HCT116 (cell line): ENCODE measurements at regions not wholly inside any gene's neighbourhood (a gene's known extent, or its start where the extent isn't known, plus 50 kb on each side); places are given as distances from the start of the nearest gene placed in this dataset.

Source experiments
- ATAC-seq: fragments of 200-7000 bp; cut with Tn5 transposase; 2 replicates; pipeline ENCODE4 v1.9.1; 2020; ENCODE audit warnings: mild to moderate bottlenecking, moderate library complexity
- BruUV-seq: library from RNA; stranded (reverse); fragments of 400-500 nt; replicated peaks from 2 replicates; lab custom pipeline; 2021; lab: Mats Ljungman, UMichigan
- CTCF ChIA-PET: fragments of 300-600 bp; sonication (Branson Sonifier 250); formaldehyde crosslinking; loops from one replicate; lab custom pipeline; 2021; ENCODE audit warnings: antibody characterized with exemption; lab: Charles Lee
- POLR2A ChIA-PET: fragments of 300-600, 350-600 bp; sonication (Branson Sonifier 250); formaldehyde crosslinking; loops from one replicate; lab custom pipeline; 2021; ENCODE audit warnings: antibody characterized with exemption; lab: Charles Lee
- RAD21 ChIA-PET, 2 experiments: fragments of 300-600 bp; sonication (Branson Sonifier 250); formaldehyde crosslinking; loops; one replicate each; lab custom pipeline; 2023; ENCODE audit warnings: low total read pairs in 2 of 2; ENCODE audit not compliant: uncharacterized antibody in 2 of 2, unreplicated experiment in 2 of 2, low non-redundant PET in 1 of 2; lab: Charles Lee
- DNase-seq: peaks from one replicate; pipeline ENCODE4 v3.0.0-alpha.2; 2010; ENCODE audit warnings: low read depth, low spot score
- H2AFZ ChIP-seq: fragments of 200-600 bp; shearing (Covaris generic), sonication (generic); 2 replicates; pipeline ENCODE4 v1.6.1; 2017; ENCODE audit warnings: low read depth, mixed run types, mixed read lengths, antibody characterized with exemption, low read length; ENCODE audit not compliant: poor library complexity, severe bottlenecking
- H3K27ac ChIP-seq: 2 replicates; pipeline ENCODE4 v1.5.1; 2012; ENCODE audit warnings: low read depth, low read length
- H3K27me3 ChIP-seq: fragments of 200-600 bp; sonication (generic); 2 replicates; pipeline ENCODE4 v1.6.1; 2016; ENCODE audit warnings: mixed run types, low read length, mixed read lengths; ENCODE audit not compliant: insufficient read depth
- H3K36me3 ChIP-seq, 2 experiments: fragments of 200-500 bp in 1 of 2; fragments of 200-600 bp in 1 of 2; sonication (Bioruptor generic) in 1 of 2; sonication (generic) in 1 of 2; 2 replicates each; pipeline versions ENCODE4 v1.5.1 to v1.6.1; 2014 to 2016; ENCODE audit warnings: low read length in 2 of 2, inconsistent platforms in 1 of 2, mixed read lengths in 1 of 2, mixed run types in 1 of 2; ENCODE audit not compliant: insufficient read depth in 2 of 2, control insufficient read depth in 1 of 2
- H3K4me1 ChIP-seq, 2 experiments: fragments of 200-600 bp in 1 of 2; sonication (generic) in 1 of 2; 2 replicates each; pipeline versions ENCODE4 v1.5.1 to v1.6.1; 2012 to 2017; ENCODE audit warnings: low read length in 2 of 2, inconsistent platforms in 1 of 2, mild to moderate bottlenecking in 1 of 2, mixed read lengths in 1 of 2, mixed run types in 1 of 2, moderate library complexity in 1 of 2; ENCODE audit not compliant: insufficient read depth in 2 of 2, control insufficient read depth in 1 of 2
- H3K4me2 ChIP-seq: fragments of 200-600 bp; sonication (generic); 2 replicates; pipeline ENCODE4 v1.6.1; 2017; ENCODE audit warnings: mixed run types, low read length, mixed read lengths
- H3K4me3 ChIP-seq, 2 experiments: fragments of 200-600 bp in 1 of 2; sonication (generic) in 1 of 2; replicated peaks in 1 of 2; 2 replicates each; pipeline ENCODE4 v1.5.1; 2011 to 2016; ENCODE audit warnings: low read length in 2 of 2, control low read depth in 1 of 2, low read depth in 1 of 2, mild to moderate bottlenecking in 1 of 2, mixed read lengths in 1 of 2, mixed run types in 1 of 2
- H3K79me2 ChIP-seq: fragments of 200-600 bp; sonication (generic); 2 replicates; pipeline ENCODE4 v1.6.1; 2017; ENCODE audit warnings: mild to moderate bottlenecking, mixed run types, low read length, moderate library complexity, mixed read lengths; ENCODE audit not compliant: insufficient read depth
- H3K9ac ChIP-seq: fragments of 200-600 bp; sonication (generic); 2 replicates; pipeline ENCODE4 v1.6.1; 2016; ENCODE audit warnings: low read length, mixed read lengths
- H3K9me2 ChIP-seq: fragments of 200-600 bp; sonication (generic), shearing (Covaris generic); 2 replicates; pipeline ENCODE4 v1.6.1; 2017; ENCODE audit warnings: mixed run types, mild to moderate bottlenecking, moderate library complexity; ENCODE audit not compliant: insufficient read depth
- H3K9me3 ChIP-seq, 2 experiments: fragments of 200-500 bp in 1 of 2; fragments of 200-600 bp in 1 of 2; sonication (Bioruptor generic) in 1 of 2; sonication (generic) in 1 of 2; 2 replicates each; pipeline ENCODE4 v1.6.1; 2014 to 2017; ENCODE audit warnings: low read length in 2 of 2, mixed read lengths in 2 of 2, inconsistent platforms in 1 of 2, low read depth in 1 of 2, mild to moderate bottlenecking in 1 of 2, mixed run types in 1 of 2, moderate library complexity in 1 of 2; ENCODE audit not compliant: control insufficient read depth in 1 of 2, insufficient read depth in 1 of 2
- H4K20me1 ChIP-seq: fragments of 200-600 bp; sonication (generic), shearing (Covaris generic); 2 replicates; pipeline ENCODE4 v1.6.1; 2017; ENCODE audit warnings: mixed run types, mild to moderate bottlenecking, moderate library complexity; ENCODE audit not compliant: insufficient read depth
- ATF3 ChIP-seq: IDR thresholded peaks from 2 replicates; pipeline ENCODE4 v1.6.1; 2012
- CBX3 ChIP-seq: IDR thresholded peaks from 2 replicates; pipeline ENCODE4 v1.6.1; 2012; ENCODE audit warnings: low read depth
- EZH2 ChIP-seq: fragments of 200-600 bp; sonication (generic); IDR thresholded peaks from 2 replicates; pipeline ENCODE4 v1.6.1; 2017; ENCODE audit warnings: antibody characterized with exemption, mixed run types
- FOSL1 ChIP-seq: IDR thresholded peaks from 2 replicates; pipeline ENCODE4 v1.6.1; 2012; ENCODE audit warnings: low read depth
- RAD21 ChIP-seq: IDR thresholded peaks from 2 replicates; pipeline ENCODE4 v1.6.1; 2012; ENCODE audit warnings: low read depth, mild to moderate bottlenecking
- REST ChIP-seq: IDR thresholded peaks from 2 replicates; pipeline ENCODE4 v1.6.1; 2012; ENCODE audit warnings: low read depth
- SP1 ChIP-seq: IDR thresholded peaks from 2 replicates; pipeline ENCODE4 v1.6.1; 2012; ENCODE audit warnings: low read depth
- ZBTB33 ChIP-seq: IDR thresholded peaks from 2 replicates; pipeline ENCODE4 v1.6.1; 2011; ENCODE audit warnings: mild to moderate bottlenecking, low read length, moderate library complexity; ENCODE audit not compliant: insufficient replicate concordance; ENCODE audit errors: extremely low read depth
- ZNF274 ChIP-seq: fragments of 200-500 bp; sonication (Bioruptor generic); IDR thresholded peaks from 2 replicates; pipeline ENCODE4 v1.6.1; 2014; ENCODE audit warnings: mild to moderate bottlenecking, low read depth, low read length, inconsistent platforms
- intact Hi-C: fragments of 100-400 bp; cut with micrococcal nuclease; formaldehyde crosslinking; loops from 2 replicates; pipeline ENCODE4 v1.10.0; 2022

- POLR2A ChIA-PET: no interaction called here
- H3K36me3 ChIP-seq: no peaks in the 10 kb centered on the region
- no peak overlapping the region for H3K9ac ChIP-seq
- no peak overlapping the region for H3K27ac ChIP-seq
- H4K20me1 ChIP-seq: no peaks in the 10 kb centered on the region
- no peak for TF ChIP-seq SP1
- TF ChIP-seq ZBTB33: no peak
- no peak for TF ChIP-seq CBX3
- no peak for TF ChIP-seq RAD21
- TF ChIP-seq FOSL1: no peak
- TF ChIP-seq, all 23 proteins: peak for 0
- Histone ChIP-seq H3K79me2 (no peaks in the 10 kb centered on the region), H3K9me2 (no peaks in the 10 kb centered on the region), H2AFZ (no peak overlapping the region), H3K4me2 (no peak overlapping the region), H3K4me1 (no peaks in the 10 kb centered on the region), H3K4me3 (no peak overlapping the region), H3K9me3 (no peaks in the 10 kb centered on the region), H3K27me3 (no peaks in the 10 kb centered on the region)
- BruUV-seq: no TSS peak
- intact Hi-C loops: no loop called here
- CTCF ChIA-PET: no interaction called here
- DNase-seq (no peak), ATAC-seq (no peak)
- RAD21 ChIA-PET: no interaction called here
Measured at GRCh38 chr10:80968903-80969302, 431.2 kb downstream of the SH2D4B start.

- no TSS peak for BruUV-seq
- H3K79me2 ChIP-seq: no peaks in the 10 kb centered on the region
- H3K36me3 ChIP-seq: no peaks in the 10 kb centered on the region
- H3K27ac ChIP-seq: no peak overlapping the region
- no peaks in the 10 kb centered on the region for H3K9me3 ChIP-seq
- H3K27me3 ChIP-seq: no peaks in the 10 kb centered on the region
- no peaks in the 10 kb centered on the region for H3K4me1 ChIP-seq
- POLR2A ChIA-PET: no interaction called here
- no peak overlapping the region for H3K9ac ChIP-seq
- no peak for DNase-seq
- intact Hi-C loops: no loop called here
- CTCF ChIA-PET: no interaction called here
- no peaks in the 10 kb centered on the region for H3K9me2 ChIP-seq
- no peaks in the 10 kb centered on the region for H4K20me1 ChIP-seq
- ATAC-seq: no peak
- no peak overlapping the region for H2AFZ ChIP-seq
- no peak overlapping the region for H3K4me2 ChIP-seq
- TF ChIP-seq ATF3: no peak
- no peak for TF ChIP-seq FOSL1
- TF ChIP-seq REST: no peak
- TF ChIP-seq ZNF274: no peak
- TF ChIP-seq RAD21: no peak
- TF ChIP-seq EZH2: no peak
- RAD21 ChIA-PET: no interaction called here
- H3K4me3 ChIP-seq: no peak overlapping the region
Measured at GRCh38 chr10:80971461-80971860, 433.8 kb downstream of the SH2D4B start.
